T47D (cell line): ENCODE measurements at regions not wholly inside any gene's neighbourhood (a gene's known extent, or its start where the extent isn't known, plus 50 kb on each side); places are given as distances from the start of the nearest gene placed in this dataset.

Experiments used
- DNase-seq, 2 experiments: peaks; one replicate each; pipeline versions ENCODE4 v3.0.0 to v3.0.0-alpha.2; 2011 to 2012; ENCODE audit warnings: low read depth in 1 of 2, low spot score in 1 of 2
- JUND ChIP-seq: IDR thresholded peaks from 2 replicates; pipeline ENCODE4 v1.6.1; 2012; ENCODE audit warnings: low read depth
- in situ Hi-C: cut with HindIII; loops from 2 replicates; pipeline ENCODE4 v1.10.0; 2016; ENCODE audit warnings: low sequenced_read_pairs, low pct_unique_long_range_greater_than_20kb

DNA sequence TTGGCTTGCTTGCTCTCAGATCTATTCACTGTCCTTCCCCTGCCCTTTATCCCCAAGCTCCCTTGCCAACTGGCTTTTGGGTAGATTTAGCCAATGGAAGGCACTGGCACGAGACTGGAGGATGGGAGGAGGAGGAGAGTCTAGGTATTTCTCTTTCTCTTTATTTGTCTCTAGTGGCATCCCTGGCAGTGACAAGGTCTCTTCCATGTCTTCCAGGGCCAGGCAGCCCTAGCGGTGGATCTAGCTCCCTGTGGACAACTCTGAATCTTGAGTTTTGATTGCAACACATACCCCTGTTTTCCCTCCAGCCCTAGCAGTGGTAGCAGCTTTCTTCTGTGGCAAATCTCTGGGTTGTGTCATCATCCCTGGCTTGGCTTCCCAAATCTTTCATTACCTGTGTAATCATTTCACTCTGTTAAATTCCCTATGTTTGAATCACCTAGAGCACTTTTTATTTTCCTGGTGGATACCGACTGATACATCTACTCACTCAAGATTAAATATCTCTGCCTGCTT lies 171.1 kb upstream of the IRX6 start:
- in situ Hi-C loops, result no loop called here
- DNase-seq, result no peak
- no peak for TF ChIP-seq JUND

DNA sequence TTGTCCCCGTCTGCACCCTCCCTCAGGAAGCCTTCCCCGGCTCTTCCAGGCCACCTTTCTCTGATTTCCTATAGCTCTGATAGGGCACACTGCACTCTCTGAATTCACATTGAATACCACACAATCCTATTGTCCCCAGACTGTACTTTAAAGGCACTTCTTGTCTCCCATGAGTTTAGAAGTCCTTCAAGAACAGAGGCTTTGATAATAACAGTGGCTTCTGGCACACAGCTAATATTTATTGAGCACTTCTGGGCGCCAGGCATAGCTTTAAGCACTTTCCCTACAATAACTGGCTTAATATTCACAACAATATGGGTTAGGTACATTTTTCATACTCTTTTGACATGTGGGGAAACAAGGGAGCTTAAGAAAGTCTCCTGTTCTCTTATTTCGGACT lies 169.7 kb upstream of the IRX6 start:
- no peak for DNase-seq
- in situ Hi-C loops, result no loop called here
- no peak for TF ChIP-seq JUND

DNA sequence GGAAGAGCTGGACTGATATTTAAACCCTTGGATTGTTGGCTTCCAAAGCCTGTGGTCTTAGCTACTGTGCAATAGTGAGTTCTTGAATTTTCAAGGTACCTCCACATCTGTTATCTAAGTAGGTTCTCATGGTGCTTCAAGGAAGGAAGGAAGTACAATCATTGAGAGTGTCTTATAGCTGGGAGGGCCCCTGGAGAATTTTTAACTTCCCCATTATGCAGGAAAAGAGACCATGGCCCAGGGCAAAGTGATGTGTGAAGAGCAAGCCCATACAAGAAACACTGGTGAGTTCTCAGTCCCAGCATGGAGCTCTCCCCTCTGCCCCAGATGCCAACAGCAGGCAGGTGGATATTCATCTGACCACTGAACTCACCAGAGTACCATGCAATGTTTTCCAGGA lies 169.0 kb upstream of the IRX6 start:
- no peak for TF ChIP-seq JUND
- DNase-seq, result no peak
- in situ Hi-C loops, result no loop called here

DNA sequence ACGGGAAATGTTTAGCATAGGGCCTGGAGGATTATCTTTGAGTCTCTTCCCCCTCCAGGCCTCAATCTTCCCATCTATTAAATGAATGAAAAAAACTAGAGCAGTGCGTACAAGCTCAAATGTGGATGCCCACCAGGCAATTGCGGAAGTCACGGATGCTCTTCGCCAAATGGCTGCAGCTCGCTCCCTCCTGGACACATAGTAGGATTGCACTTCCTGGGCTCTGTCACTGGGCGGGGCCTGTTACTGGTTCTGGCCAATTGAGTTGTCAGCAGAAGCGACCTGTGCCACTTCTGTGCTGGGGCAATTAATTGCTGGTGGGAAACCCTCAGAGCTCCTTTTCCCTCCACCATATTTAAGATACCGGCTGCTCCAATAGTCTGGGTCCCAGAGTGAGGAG lies 168.2 kb upstream of the IRX6 start:
- DNase-seq, result no peak
- in situ Hi-C loops, result no loop called here
- TF ChIP-seq JUND, result no peak

DNA sequence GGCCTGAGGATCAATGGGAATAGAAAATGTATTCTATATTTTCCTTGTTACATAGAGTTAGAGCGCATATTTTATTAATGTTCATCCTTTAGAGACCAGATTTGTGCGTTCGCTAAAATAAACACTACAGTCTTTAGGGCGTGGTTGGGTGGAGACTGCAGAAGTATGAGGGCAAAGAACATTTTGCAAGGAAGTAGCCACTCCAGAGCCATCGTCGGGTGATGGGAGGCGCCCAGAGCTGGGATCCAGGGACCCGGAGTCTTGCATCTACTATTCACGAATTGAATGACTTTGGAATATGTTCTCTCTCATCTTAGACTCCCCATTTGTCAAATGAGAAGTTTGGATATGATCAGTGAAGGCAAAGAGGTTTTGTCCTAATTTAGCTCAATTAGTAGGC lies 154.2 kb upstream of the IRX6 start:
- TF ChIP-seq JUND, result no peak
- in situ Hi-C loops, result no loop called here
- no peak for DNase-seq

- in situ Hi-C loops, result no loop called here
- no peak for DNase-seq
- TF ChIP-seq JUND, result no peak
These were observed 152.8 kb upstream of the IRX6 start for GRCh38 chr16:55171241-55171640.

GRCh38 chr16:55175389-55175788 lies 148.6 kb upstream of the IRX6 start:
- in situ Hi-C loops, result no loop called here
- no peak for DNase-seq
- no peak for TF ChIP-seq JUND

DNA sequence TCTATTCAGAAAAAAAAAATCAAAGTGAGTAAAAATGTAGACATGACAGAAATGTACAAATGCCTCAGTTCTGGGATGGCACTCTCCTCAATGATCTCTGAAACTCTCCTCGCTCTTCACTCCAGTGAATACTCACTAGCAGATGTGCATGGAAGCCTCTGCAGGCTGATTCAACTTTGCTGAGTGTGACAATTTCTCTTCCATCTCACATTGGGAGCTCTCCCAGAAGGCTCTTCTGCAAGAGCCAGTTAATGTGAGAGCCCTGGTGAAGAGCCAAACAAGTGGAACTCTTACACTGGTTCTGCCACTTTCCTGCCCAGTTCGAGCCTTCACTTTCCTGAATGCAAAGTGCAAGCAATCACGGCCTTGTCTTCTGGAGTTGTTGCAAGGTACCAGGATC lies 147.1 kb upstream of the IRX6 start:
- no peak for DNase-seq
- TF ChIP-seq JUND, result no peak
- in situ Hi-C loops, result no loop called here

GRCh38 chr16:55179411-55179810 lies 144.6 kb upstream of the IRX6 start:
- TF ChIP-seq JUND, result no peak
- no peak for DNase-seq
- in situ Hi-C loops, result no loop called here

- no peak for TF ChIP-seq JUND
- in situ Hi-C loops, result no loop called here
- DNase-seq, result no peak
These were observed 144.0 kb upstream of the IRX6 start for GRCh38 chr16:55179852-55180585.

DNA sequence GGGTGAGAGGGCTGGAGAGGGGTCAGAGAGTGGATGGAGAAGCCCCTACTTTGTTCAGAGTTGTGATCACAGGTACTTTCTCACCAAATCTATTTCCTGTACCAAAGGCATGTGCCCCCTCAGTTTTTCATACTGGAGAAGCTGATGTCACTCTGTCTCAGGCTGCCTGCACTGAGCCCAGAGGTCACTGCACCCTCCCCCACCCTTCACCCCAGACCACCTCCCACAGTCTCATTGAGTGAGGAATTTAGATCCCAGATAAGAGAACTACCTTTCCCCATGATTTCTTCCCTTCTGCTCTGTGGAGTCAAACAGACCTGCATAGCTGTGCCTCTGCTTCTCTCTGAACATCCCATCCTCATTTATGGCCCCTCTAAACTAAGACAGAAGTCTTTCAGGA lies 140.0 kb upstream of the IRX6 start:
- in situ Hi-C loops, result no loop called here
- TF ChIP-seq JUND, result no peak
- DNase-seq, result no peak

DNA sequence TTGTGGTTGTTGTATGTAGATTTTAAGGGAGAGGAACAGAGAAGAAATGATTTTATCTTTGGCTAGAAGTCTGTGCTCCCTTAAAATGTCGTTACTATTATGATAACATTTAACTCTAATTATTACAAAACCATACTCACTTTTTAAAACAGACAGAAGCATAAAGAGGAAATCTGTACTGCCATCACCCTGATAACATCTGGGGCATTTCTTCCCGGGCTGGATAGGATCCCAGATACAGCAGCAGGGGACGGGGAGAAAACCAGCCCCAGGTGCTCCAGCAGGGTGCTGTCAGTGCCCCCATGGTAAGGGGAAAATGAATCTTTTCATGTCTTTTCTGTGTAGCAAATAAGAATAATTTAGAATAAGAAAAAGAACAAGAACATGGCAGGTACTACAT lies 139.4 kb upstream of the IRX6 start:
- no peak for TF ChIP-seq JUND
- in situ Hi-C loops, result no loop called here
- no peak for DNase-seq

DNA sequence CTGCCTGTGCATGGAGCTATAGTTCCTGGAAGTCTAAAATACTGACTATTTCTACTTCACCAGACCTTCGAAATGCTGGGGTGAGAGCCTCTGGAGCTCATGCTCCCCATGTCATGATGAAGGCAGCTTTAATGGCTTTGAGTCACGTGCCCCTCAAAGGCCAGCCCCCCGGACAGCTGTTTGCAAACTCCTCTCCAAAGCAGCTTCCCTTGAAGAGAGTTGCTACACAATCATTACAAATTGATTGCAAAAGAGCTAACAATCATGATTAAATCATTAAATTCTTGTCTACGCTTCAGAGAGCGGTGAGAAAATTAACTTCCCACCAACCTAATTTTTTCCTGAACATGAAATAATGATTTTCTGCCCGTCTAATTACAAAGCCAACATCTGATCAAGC lies 134.8 kb upstream of the IRX6 start:
- no peak for DNase-seq
- in situ Hi-C loops, result no loop called here
- no peak for TF ChIP-seq JUND
